VCaP (cell line): ENCODE measurements at regions not wholly inside any gene's neighbourhood (a gene's known extent, or its start where the extent isn't known, plus 50 kb on each side); places are given as distances from the start of the nearest gene placed in this dataset.

Source experiments
- H3K27ac ChIP-seq: fragments of 450-650 bp; 2 replicates; pipeline ENCODE4 v1.5.1; 2017
- TF ChIP-seq, protein P1 (sequence below): fragments of 450-650 bp; conservative IDR thresholded peaks from 2 replicates; pipeline ENCODE4 v1.5.1; 2017; ENCODE audit warnings: mild to moderate bottlenecking, moderate library complexity

- TF ChIP-seq, protein P1, sequence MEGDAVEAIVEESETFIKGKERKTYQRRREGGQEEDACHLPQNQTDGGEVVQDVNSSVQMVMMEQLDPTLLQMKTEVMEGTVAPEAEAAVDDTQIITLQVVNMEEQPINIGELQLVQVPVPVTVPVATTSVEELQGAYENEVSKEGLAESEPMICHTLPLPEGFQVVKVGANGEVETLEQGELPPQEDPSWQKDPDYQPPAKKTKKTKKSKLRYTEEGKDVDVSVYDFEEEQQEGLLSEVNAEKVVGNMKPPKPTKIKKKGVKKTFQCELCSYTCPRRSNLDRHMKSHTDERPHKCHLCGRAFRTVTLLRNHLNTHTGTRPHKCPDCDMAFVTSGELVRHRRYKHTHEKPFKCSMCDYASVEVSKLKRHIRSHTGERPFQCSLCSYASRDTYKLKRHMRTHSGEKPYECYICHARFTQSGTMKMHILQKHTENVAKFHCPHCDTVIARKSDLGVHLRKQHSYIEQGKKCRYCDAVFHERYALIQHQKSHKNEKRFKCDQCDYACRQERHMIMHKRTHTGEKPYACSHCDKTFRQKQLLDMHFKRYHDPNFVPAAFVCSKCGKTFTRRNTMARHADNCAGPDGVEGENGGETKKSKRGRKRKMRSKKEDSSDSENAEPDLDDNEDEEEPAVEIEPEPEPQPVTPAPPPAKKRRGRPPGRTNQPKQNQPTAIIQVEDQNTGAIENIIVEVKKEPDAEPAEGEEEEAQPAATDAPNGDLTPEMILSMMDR: no peak
- peak overlapping the region; percentile 25 for H3K27ac ChIP-seq
These were observed 600.6 kb downstream of the PTPRU start for GRCh38 chr1:29836651-29837646.

DNA sequence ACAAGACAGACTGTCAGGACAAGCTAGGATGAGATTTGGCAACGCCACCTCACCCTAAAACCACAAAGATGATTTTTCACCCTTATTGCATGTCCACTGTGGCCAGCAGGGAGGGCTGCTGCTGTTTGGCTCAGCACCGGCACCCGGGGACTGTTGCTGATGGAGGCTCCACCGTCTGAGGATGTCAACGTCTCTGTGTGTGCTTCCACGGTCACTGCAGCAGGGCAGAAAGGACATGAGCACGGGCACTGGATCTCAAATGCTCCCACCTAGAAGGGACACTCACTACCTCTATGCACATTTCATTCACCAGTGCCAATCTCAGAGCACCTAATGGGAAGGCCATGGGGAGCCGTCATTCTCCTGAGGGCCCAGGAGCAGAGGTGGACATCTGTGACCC, 599.6 kb downstream of the PTPRU start:
- TF ChIP-seq, protein P1: no peak
- H3K27ac ChIP-seq: peak overlapping the region; percentile 25; the same call in 1 of the 2 replicates

GRCh38 chr1:29835406-29835805, 599.1 kb downstream of the PTPRU start:
- TF ChIP-seq, protein P1: no peak
- 0 out of 2 replicates have a peak overlapping the region, but pooled peaks have one; percentile 25 for H3K27ac ChIP-seq

GRCh38 chr1:29833581-29833980, 597.3 kb downstream of the PTPRU start:
- TF ChIP-seq, protein P1: no peak
- H3K27ac ChIP-seq: no peak overlapping the region

- TF ChIP-seq, protein P1: no peak
- no peak overlapping the region for H3K27ac ChIP-seq
These were observed 596.6 kb downstream of the PTPRU start for GRCh38 chr1:29832936-29833335.

DNA sequence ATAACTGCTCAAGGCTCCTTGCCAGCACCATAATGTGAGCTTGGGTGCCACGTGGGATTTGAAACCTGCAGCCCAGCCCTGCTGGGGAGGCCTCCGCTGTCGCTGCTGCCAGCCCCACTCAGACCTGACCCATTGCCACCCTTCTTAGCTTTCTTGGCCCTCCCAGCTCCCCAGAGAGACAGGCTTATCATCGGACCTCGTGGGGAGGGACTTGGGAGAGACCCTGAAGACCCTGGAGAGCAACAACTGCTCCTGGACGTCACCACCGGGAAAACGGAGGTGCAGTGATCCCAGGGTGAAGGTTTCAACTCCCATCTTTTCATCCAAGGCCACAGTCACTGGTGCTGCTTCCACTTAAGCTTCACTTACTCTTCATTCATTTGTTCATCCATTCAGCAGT, 596.1 kb downstream of the PTPRU start:
- H3K27ac ChIP-seq: no peak overlapping the region
- TF ChIP-seq, protein P1: no peak

DNA sequence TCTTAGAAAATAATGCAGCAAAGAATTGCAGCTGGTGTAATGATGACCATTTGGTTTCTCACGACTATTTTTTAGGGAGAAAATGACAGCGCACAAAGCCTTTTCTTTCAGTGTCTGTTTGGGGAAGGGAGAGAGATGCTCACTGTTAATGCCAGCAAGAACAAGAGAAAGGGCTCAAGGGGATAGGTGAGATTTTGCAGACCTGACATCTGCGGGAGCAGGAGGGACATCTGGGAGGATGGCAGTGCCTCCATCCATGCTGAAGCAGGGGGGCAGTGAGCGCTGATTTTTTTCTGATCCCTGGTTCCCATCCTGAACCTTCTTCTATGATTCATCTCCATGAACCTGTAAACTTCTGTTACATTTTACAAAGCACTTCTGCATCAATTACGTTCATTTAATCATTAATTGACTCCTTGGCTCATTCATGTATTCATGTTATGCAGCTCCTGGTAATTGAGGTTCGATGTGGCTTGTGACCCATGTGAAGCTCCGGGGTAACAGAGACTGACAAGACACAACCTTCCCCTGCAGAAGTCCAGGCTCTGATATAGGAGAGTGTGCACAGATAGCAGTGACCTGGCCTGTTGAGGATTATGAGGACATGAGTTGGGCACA, 595.3 kb downstream of the PTPRU start:
- TF ChIP-seq, protein P1: no peak

More for the DNA sequence above, 595.3 kb downstream of the PTPRU start:
- no peak overlapping the region for H3K27ac ChIP-seq
